A549 (cell line): ENCODE measurements at regions not wholly inside any gene's neighbourhood (a gene's known extent, or its start where the extent isn't known, plus 50 kb on each side); places are given as distances from the start of the nearest gene placed in this dataset.

Source experiments
- BHLHE40 ChIP-seq: IDR thresholded peaks from 2 replicates; pipeline ENCODE4 v1.6.1; 2012; ENCODE audit warnings: low read depth, low read length, inconsistent platforms
- CEBPB ChIP-seq, 2 experiments: fragments of >200 bp in 1 of 2; sonication (Bioruptor Twin) in 1 of 2; formaldehyde crosslinking in 1 of 2; IDR thresholded peaks; 2 replicates each; pipeline ENCODE4 v1.6.1; 2012 to 2016
- GATA3 ChIP-seq: IDR thresholded peaks from 2 replicates; pipeline ENCODE4 v1.6.1; 2012; ENCODE audit warnings: borderline replicate concordance
- KDM1A ChIP-seq: fragments of 200-600 bp; sonication (generic); IDR thresholded peaks from 2 replicates; pipeline ENCODE4 v1.6.1; 2016; ENCODE audit warnings: low read depth, mild to moderate bottlenecking
- MYC ChIP-seq: IDR thresholded peaks from 2 replicates; pipeline ENCODE4 v1.6.1; 2012; ENCODE audit warnings: mild to moderate bottlenecking, inconsistent platforms, low read length, improper control_type of control experiment, borderline replicate concordance
- POLR2A ChIP-seq: IDR thresholded peaks from 2 replicates; pipeline ENCODE4 v1.6.1; 2012; ENCODE audit warnings: mild to moderate bottlenecking, low read length
- RAD21 ChIP-seq, 2 experiments: fragments of >200 bp in 1 of 2; sonication (Bioruptor Twin) in 1 of 2; formaldehyde crosslinking in 1 of 2; IDR thresholded peaks in 1 of 2; conservative IDR thresholded peaks in 1 of 2; 2 replicates in 1 of 2; 3 replicates in 1 of 2; pipeline ENCODE4 v1.6.1; 2012 to 2018; ENCODE audit warnings: inconsistent platforms in 1 of 2
- RFX5 ChIP-seq: fragments of 450-650 bp; IDR thresholded peaks from 2 replicates; pipeline ENCODE4 v1.7.1; 2014; ENCODE audit warnings: antibody characterized with exemption, mild to moderate bottlenecking, moderate library complexity
- SMC3 ChIP-seq: fragments of >200 bp; sonication (Bioruptor Twin); formaldehyde crosslinking; IDR thresholded peaks from 3 replicates; pipeline ENCODE4 v1.6.1; 2018; ENCODE audit warnings: inconsistent platforms
- ZFP36 ChIP-seq: fragments of 450-650 bp; IDR thresholded peaks from 2 replicates; pipeline ENCODE4 v1.6.1; 2014; ENCODE audit warnings: borderline replicate concordance; ENCODE audit not compliant: partially characterized antibody
- TF ChIP-seq, protein P1 (sequence below): fragments of 200-600 bp; sonication (generic); IDR thresholded peaks from 2 replicates; pipeline ENCODE4 v1.6.1; 2016; ENCODE audit warnings: antibody characterized with exemption, mild to moderate bottlenecking, moderate library complexity
- TF ChIP-seq, protein P2 (sequence below): fragments of 450-650 bp; IDR thresholded peaks from 2 replicates; pipeline ENCODE4 v1.6.1; 2014; ENCODE audit warnings: antibody characterized with exemption
- TF ChIP-seq, protein P3 (sequence below): fragments of >200 bp; sonication (Bioruptor Twin); formaldehyde crosslinking; IDR thresholded peaks from 3 replicates; pipeline ENCODE4 v1.5.1; 2016

DNA sequence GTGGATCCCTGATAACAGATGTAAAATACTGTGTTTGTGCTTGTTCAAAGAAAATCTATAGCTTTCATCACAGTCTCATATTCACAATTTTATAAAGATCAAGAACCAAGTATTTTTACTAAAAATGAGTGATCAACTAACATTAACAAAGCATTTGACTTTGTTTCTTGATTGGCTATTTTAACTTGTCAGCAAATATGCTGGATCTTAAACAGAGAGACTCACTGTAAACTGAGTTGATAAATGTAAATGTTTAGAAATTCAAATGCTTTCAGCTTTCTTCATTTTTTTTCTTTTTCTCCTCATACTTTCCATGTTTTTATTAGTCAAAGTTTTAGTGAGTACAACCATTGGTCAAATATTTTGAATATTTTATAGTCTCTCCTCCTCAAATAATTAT, 923.0 kb upstream of the NR2F2 start:
- TF ChIP-seq, protein P1, sequence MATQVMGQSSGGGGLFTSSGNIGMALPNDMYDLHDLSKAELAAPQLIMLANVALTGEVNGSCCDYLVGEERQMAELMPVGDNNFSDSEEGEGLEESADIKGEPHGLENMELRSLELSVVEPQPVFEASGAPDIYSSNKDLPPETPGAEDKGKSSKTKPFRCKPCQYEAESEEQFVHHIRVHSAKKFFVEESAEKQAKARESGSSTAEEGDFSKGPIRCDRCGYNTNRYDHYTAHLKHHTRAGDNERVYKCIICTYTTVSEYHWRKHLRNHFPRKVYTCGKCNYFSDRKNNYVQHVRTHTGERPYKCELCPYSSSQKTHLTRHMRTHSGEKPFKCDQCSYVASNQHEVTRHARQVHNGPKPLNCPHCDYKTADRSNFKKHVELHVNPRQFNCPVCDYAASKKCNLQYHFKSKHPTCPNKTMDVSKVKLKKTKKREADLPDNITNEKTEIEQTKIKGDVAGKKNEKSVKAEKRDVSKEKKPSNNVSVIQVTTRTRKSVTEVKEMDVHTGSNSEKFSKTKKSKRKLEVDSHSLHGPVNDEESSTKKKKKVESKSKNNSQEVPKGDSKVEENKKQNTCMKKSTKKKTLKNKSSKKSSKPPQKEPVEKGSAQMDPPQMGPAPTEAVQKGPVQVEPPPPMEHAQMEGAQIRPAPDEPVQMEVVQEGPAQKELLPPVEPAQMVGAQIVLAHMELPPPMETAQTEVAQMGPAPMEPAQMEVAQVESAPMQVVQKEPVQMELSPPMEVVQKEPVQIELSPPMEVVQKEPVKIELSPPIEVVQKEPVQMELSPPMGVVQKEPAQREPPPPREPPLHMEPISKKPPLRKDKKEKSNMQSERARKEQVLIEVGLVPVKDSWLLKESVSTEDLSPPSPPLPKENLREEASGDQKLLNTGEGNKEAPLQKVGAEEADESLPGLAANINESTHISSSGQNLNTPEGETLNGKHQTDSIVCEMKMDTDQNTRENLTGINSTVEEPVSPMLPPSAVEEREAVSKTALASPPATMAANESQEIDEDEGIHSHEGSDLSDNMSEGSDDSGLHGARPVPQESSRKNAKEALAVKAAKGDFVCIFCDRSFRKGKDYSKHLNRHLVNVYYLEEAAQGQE = no peak
- TF ChIP-seq, protein P2, sequence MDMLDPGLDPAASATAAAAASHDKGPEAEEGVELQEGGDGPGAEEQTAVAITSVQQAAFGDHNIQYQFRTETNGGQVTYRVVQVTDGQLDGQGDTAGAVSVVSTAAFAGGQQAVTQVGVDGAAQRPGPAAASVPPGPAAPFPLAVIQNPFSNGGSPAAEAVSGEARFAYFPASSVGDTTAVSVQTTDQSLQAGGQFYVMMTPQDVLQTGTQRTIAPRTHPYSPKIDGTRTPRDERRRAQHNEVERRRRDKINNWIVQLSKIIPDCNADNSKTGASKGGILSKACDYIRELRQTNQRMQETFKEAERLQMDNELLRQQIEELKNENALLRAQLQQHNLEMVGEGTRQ = no peak
- no peak for TF ChIP-seq POLR2A
- TF ChIP-seq, protein P3, sequence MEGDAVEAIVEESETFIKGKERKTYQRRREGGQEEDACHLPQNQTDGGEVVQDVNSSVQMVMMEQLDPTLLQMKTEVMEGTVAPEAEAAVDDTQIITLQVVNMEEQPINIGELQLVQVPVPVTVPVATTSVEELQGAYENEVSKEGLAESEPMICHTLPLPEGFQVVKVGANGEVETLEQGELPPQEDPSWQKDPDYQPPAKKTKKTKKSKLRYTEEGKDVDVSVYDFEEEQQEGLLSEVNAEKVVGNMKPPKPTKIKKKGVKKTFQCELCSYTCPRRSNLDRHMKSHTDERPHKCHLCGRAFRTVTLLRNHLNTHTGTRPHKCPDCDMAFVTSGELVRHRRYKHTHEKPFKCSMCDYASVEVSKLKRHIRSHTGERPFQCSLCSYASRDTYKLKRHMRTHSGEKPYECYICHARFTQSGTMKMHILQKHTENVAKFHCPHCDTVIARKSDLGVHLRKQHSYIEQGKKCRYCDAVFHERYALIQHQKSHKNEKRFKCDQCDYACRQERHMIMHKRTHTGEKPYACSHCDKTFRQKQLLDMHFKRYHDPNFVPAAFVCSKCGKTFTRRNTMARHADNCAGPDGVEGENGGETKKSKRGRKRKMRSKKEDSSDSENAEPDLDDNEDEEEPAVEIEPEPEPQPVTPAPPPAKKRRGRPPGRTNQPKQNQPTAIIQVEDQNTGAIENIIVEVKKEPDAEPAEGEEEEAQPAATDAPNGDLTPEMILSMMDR = no peak
- TF ChIP-seq BHLHE40 = no peak
- no peak for TF ChIP-seq RFX5
- no peak for TF ChIP-seq SMC3
- no peak for TF ChIP-seq RAD21 (conservative IDR thresholded peaks at IDR 0.05 in 1 of 2, IDR thresholded peaks at IDR 0.05 in 1 of 2)
- TF ChIP-seq GATA3 = no peak
- TF ChIP-seq ZFP36 = no peak
- no peak for TF ChIP-seq KDM1A
- TF ChIP-seq CEBPB (IDR thresholded peaks at IDR 0.05) = no peak
- TF ChIP-seq MYC = no peak
